GM19240 (cell line): ENCODE measurements at regions not wholly inside any gene's neighbourhood (a gene's known extent, or its start where the extent isn't known, plus 50 kb on each side); places are given as distances from the start of the nearest gene placed in this dataset.

ENCODE experiments used
- DNase-seq: peaks from one replicate; pipeline ENCODE4 v3.0.0; 2011; ENCODE audit warnings: low spot score; ENCODE audit not compliant: insufficient read length

DNA sequence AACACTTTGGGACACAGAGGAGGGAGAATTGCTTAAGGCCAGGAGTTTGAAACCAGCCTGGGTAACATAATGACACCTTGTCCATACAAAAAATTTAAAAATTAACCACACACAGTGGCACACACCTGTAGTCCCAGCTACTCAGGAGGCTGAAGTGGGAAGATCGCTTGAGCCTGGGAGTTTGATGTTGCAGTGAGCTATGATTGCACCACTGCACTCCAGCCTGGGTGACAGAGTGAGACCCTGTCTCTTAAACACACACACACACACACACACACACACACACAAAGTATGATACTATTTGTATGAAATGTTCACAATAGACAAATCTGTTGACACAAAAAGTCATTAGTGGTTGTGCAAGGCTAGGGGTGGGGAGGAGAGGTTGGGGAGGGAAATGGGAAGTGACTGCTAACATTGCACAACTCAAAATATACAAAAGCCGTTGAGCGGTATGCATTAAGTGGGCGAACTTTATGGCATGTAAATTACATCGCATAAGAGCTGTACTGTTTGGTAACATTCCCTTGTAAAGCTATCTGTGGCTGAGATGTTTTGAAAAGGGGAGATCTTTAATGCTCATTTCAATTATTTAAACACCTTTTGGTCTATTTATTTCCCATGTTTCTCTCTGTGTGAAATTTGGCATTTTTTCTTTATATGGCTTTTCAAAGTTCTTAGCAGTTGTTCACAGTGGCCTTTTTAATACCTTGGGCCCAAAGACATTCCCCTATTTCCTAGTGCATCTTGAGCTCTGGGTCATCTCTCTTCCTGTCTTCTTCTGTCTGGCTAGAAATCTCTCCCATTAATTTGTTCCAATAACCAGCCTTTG is 58.9 kb upstream of the ZNF516 start:
- DNase-seq, result no peak

DNA sequence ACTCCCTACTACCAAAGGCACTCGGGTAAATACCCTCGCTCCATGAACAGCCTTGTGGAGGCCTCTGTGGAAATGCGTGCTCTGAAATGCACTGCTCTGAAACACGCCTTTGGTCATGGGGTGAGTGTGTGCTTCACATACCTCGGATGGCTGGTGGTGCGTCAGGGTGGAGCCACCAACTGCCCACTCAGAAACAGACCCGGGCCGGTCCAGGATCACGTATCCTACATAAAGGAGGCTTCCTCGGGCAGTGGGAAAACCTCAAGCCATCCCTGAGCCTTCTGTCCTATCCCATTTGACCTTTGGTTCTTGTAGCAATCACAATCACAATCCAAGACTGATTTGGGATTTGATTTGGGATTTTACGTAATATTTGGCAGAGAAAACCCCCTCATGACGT is 53.5 kb upstream of the ZNF516 start:
- DNase-seq, result no peak

DNA sequence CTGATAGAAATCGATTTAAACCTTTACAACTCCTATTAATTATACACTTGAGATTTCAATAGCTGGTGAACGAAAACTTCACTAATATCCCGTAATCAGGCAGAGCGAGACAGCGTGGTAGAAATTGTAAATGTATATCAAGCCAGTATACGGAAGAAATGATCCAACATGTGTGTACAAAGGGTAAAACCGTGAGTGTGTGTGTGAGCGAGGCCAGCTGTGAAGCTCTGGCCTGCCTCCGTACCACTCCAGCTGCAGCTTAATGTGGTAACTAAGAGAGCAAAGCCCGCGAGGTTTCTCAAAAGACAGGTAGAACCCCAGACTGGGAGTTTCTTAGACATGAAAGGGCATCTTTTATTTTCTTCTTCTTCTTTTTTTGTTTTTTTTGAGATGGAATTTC is 52.3 kb upstream of the ZNF516 start:
- no peak for DNase-seq

DNA sequence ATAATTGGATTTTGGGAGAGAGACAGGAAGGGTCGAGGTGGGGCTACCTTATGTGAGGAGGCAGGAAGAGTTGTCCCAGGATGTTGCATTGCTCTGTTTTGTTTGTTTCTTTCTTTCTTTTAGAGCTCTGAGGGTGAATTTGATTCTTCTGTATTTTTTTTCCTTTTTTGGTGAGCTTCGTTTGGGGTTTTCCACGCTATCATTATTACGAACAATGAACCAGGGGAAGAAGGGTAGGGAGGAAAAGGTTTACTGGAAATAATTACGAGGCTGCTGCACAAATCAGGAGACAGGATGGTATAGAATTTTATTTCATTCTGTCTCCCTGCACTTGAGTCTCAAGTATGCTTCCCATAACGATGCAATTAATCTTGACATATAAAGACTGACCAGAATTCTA is 51.4 kb upstream of the ZNF516 start:
- no peak for DNase-seq

- DNase-seq, result no peak
Observed at GRCh38 chr18:76546088-76546435, 51.0 kb upstream of the ZNF516 start.

GRCh38 chr18:76545433-76546087 is 50.5 kb upstream of the ZNF516 start:
- no peak for DNase-seq

GRCh38 chr18:76544511-76545345 is 49.7 kb upstream of the ZNF516 start:
- no peak for DNase-seq
